ENCODE measurements at regions not wholly inside any gene's neighbourhood (a gene's known extent, or its start where the extent isn't known, plus 50 kb on each side); places are given as distances from the start of the nearest gene placed in this dataset.

- no peak for DNase-seq (ENCODE audit: low spot score)
These were observed 77.4 kb downstream of the NCOR2 start for GRCh38 chr12:124489915-124490583.

GRCh38 chr12:124489220-124489619 lies 78.2 kb downstream of the NCOR2 start:
- DNase-seq (ENCODE audit: low spot score) = no peak

- DNase-seq (ENCODE audit: low spot score) = no peak
These were observed 78.9 kb downstream of the NCOR2 start for GRCh38 chr12:124488520-124488919.

GRCh38 chr12:124487834-124488165 lies 79.6 kb downstream of the NCOR2 start:
- DNase-seq (ENCODE audit: low spot score) = no peak

DNA sequence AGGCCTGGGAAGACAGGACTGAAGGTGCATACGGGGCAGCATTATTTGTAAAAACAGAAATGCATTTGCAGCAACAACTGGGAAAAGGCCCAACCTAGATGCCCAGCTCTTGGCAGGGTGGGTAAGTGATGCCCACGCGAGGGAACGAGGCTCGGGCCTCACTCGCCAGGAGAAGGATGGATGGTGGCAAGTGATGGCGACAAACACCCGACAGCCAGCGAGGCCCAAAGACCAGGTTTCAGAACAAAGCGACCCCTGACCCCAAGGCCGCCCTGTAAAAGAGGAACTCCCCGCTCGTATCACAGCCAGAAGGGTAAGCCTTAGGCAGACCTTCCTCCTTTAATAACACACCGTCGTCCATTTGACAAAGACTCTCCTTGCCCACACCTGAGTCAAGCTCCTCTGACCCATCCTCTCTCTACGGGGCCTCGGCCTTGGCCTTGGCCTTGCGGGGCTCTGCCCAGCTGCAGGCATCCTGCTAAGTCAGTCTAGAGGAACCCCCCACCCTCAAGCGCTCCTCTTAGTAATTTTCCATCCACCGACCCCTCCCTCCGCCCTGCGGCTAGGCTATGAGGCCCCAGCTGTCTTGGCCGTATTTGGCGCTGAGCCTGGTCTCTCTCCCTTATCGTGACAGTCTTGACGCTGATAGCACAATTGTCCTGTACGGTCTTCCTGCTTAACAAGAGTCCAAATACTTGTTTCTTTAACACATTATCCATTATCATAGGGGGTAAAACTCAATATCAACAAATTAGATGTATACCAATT lies 80.2 kb downstream of the NCOR2 start:
- DNase-seq (ENCODE audit: low spot score) = peak; percentile 73

DNA sequence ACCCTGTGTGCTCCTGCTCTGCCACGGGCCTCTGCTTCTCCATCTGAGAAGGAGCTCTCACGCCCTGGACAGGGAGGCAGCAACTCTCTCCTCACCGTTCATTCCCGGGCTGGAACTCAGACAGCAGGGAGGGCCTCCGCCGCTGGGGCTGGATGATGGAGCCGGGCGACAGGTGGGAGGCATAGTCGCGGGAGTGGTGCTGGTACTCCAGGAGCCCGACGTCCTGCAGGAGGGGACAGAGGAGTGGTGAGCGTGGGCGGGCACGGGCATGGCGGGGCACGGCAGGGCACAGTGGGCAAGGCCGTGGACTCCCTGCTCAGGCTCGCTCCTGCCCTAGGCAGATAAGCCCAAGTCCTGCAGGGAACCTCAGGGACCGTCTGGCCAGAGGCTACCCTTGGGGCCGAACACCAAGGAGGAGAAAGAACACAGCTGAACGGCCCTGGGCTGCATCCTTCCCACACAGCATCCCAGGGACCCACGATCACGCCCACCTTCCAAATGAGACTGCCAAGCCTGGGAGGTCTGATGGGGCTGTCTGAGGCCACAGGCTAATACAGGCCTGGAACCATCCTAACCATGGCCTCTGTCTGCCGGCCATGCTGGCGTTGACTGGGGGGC lies 81.0 kb downstream of the NCOR2 start:
- DNase-seq (ENCODE audit: low spot score) = no peak

DNA sequence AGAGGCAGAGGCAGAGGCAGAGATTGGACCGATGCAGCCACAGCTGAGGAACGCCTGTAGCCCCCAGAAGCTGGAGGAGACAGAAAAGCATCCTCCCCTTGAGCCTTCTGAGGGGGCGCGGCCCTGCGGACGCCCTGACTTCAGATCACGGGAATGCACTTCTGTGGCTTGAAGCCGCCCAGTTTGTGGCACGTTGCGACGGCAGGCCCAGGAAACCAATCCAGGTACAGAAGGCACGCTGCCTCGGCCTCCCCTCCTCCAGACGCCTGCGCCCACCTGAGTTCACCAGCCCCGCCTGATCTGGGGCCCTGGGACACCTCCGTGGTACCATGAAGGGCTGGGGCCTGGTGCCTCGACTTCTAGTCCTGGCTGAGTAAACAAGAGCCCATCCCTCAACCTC lies 82.0 kb downstream of the NCOR2 start:
- DNase-seq (ENCODE audit: low spot score) = no peak

DNA sequence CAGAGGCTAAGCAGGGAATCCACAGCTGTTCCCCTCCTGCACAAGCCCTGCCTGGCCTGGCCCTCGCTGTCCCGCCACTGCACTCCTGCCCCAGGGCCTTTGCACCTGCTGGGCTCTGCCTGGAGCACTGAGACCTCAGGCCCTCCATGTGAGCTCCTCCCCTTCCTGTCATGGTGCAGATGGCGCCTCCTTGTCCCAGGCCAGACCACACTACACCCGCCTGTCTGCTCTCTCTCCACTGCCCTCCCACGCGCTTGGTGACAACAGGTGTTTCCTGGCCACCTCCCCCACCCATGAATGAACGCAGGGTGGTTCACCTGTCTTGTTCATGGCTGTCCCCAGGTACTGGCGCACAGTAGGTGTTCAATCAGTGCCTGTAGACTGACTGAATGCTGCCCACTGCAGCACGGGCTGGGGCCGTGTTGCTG lies 82.9 kb downstream of the NCOR2 start:
- no peak for DNase-seq (ENCODE audit: low spot score)

DNA sequence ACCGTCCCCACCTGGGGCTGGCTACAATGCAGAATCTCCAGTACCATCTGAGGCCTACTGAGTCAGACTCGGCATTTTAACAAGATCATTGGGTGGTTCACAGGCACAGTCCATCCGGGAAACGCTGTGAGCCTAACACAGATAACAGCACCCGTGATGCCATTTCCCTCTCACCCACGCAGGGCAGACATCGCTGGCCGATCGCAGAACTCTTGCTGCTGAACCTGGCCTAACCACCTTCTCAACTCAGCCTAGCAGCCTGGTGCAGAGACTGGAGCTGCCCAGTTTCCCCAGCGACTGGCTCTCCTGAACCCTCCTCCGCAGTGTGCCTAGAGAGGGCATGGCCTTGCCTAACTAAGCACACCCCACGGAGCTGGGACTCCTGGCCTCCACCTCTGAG lies 83.3 kb downstream of the NCOR2 start:
- DNase-seq (ENCODE audit: low spot score) = no peak

GRCh38 chr12:124482901-124483799 lies 84.3 kb downstream of the NCOR2 start:
- DNase-seq (ENCODE audit: low spot score) = no peak

GRCh38 chr12:124482567-124482893 lies 84.9 kb downstream of the NCOR2 start:
- DNase-seq (ENCODE audit: low spot score) = no peak

DNA sequence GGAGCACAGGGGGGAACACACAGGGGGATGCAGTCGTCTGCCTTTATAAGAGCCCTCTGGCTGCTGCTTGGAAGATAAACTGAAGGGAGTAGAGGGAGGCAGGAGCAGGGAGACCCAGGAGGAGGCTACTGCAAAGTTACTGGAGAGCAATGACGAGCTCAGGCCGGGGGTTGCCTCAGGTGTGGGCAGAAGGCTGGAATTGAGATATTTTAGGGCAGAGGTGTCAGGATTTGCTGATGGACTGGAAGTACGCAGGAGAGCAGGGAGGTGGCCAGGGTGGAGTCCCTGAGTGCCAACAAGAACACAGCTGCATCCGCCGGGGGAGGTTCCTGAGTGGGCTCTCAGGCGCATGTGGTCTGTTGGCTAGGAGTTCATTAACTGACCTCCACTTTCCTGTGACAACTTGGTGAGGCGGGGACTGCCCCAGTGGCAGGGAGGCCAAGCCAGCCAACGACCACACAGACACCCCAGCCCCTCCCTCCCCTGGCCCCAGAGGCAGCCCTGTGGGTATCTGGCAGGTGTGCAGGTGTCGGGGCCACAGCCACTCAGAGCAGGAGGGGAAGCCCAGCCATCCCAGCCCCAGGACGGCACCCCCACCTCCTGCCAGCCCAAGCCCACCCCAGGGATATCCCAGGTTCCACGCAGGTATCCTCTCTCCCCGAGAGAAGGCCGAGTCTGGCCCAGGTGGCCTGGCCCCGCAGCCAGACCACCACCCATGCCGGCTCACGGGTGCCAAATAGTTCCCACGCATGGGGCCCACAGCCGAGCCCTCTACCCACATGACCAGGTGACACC lies 85.4 kb downstream of the NCOR2 start:
- DNase-seq (ENCODE audit: low spot score) = no peak

- DNase-seq (ENCODE audit: low spot score) = no peak
These were observed 86.1 kb downstream of the NCOR2 start for GRCh38 chr12:124481257-124481750.

GRCh38 chr12:124480469-124481256 lies 86.7 kb downstream of the NCOR2 start:
- DNase-seq (ENCODE audit: low spot score) = no peak

DNA sequence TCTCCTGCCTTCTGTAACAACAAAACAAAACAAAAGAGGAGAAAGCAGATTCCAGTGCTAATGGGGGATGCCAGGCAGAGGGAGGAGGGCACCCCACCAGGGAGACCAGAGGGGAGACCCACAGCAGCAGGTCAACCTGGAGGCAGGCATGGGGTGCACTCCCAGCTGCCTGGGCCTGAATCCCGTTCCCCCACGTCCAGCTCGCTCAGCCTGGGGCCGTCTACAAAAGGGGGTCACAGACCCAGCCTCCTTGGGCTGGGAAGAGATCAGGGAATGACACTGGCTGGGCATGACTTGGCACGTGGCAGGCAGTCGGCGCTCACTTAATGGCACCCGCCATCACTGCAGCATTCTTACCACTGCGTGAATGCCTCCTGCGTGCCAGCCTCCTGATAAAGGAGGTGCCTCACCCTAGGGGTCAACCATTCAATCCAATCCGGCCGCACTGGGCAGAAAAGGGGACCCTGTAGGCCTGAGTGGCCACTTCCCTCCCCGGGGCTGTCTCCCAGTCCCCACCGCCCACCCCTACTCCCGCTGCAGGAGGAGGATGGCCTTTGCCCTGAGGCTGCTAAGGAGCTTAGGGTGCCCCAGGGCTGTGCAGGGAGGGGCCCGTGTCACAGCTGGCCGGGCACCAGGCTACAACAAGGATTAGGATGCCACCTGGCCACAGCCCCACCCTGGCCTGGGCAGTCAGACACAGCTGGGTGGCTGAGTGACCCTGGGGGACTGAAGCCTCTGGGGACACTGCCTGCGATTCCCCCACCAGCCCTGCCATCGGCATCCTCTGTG lies 87.5 kb downstream of the NCOR2 start:
- DNase-seq (ENCODE audit: low spot score) = no peak

GRCh38 chr12:124478985-124479645 lies 88.3 kb downstream of the NCOR2 start:
- no peak for DNase-seq (ENCODE audit: low spot score)

DNA sequence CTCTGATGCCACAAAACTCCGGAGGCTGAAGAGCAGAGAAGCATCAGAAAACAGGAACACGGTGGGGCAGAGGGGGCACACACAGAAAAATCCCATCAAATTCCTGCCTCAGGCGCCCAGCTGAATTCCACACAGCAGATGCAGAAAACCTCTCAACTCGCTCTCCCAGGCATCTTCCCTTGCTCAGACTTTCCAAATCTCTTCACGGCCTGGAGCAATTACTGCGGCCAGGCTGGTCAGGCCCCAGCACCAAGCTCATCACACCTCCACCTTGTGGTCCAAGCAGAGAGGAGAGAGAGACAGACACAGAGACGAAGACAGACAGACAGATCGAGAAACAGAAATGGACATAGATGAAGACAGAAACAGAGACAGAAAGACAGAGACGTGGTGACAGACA lies 89.0 kb downstream of the NCOR2 start:
- no peak for DNase-seq (ENCODE audit: low spot score)

GRCh38 chr12:124477107-124477915 lies 90.1 kb downstream of the NCOR2 start:
- DNase-seq (ENCODE audit: low spot score) = no peak
